WTC11 (cell line): ENCODE measurements at regions not wholly inside any gene's neighbourhood (a gene's known extent, or its start where the extent isn't known, plus 50 kb on each side); places are given as distances from the start of the nearest gene placed in this dataset.

Experiments
- ATAC-seq: fragments of 200-7000 bp; cut with Tn5 transposase; 2 replicates; pipeline ENCODE4 v1.10.0; 2021; ENCODE audit warnings: mild to moderate bottlenecking, moderate library complexity
- CTCF ChIA-PET: fragments of 300-600 bp; sonication (Branson Sonifier 250); formaldehyde crosslinking; loops from one replicate; lab custom pipeline; 2021; ENCODE audit warnings: antibody characterized with exemption; lab: Charles Lee
- POLR2A ChIA-PET: fragments of 350-600 bp; sonication (Branson Sonifier 250); formaldehyde crosslinking; loops from one replicate; lab custom pipeline; 2021; ENCODE audit warnings: antibody characterized with exemption; lab: Charles Lee
- DNase-seq: peaks from one replicate; pipeline ENCODE4 v3.0.0; 2021; ENCODE audit warnings: low spot score
- H3K27ac Mint-ChIP-seq: 2 replicates; pipeline ENCODE4 v1.8.0; 2021; ENCODE audit warnings: mixed read lengths
- H3K27me3 Mint-ChIP-seq: 2 replicates; pipeline ENCODE4 v1.8.0; 2021; ENCODE audit warnings: low read depth, mild to moderate bottlenecking, moderate library complexity, mixed read lengths
- H3K36me3 Mint-ChIP-seq: 2 replicates; pipeline ENCODE4 v1.8.0; 2021; ENCODE audit warnings: mixed read lengths
- H3K4me1 Mint-ChIP-seq: 2 replicates; pipeline ENCODE4 v1.8.0; 2022; ENCODE audit warnings: mixed read lengths
- H3K4me3 Mint-ChIP-seq: 2 replicates; pipeline ENCODE4 v1.8.0; 2021; ENCODE audit warnings: mild to moderate bottlenecking, moderate library complexity, mixed read lengths
- H3K9me3 Mint-ChIP-seq: 2 replicates; pipeline ENCODE4 v1.8.0; 2021; ENCODE audit warnings: mixed read lengths
- CBFB ChIP-seq: sonication (generic); formaldehyde crosslinking; IDR thresholded peaks from 2 replicates; pipeline ENCODE4 v1.8.1; 2022; ENCODE audit warnings: mild to moderate bottlenecking, low read depth, missing genetic modification reagents
- CREM ChIP-seq: sonication (generic); formaldehyde crosslinking; IDR thresholded peaks from 2 replicates; pipeline ENCODE4 v1.8.1; 2022; ENCODE audit warnings: mild to moderate bottlenecking, missing genetic modification reagents, moderate library complexity
- GABPB1 ChIP-seq: sonication (generic); formaldehyde crosslinking; IDR thresholded peaks from 2 replicates; pipeline ENCODE4 v1.8.1; 2023; ENCODE audit warnings: mild to moderate bottlenecking, missing genetic modification reagents
- GRHL2 ChIP-seq: fragments of 250-450 bp; sonication (Bioruptor Pico); IDR thresholded peaks from 2 replicates; pipeline ENCODE4 v1.8.0; 2022; ENCODE audit warnings: mild to moderate bottlenecking, moderate library complexity; ENCODE audit not compliant: insufficient replicate concordance, severe bottlenecking
- MXD4 ChIP-seq: fragments of 250-450 bp; sonication (Bioruptor Pico); IDR thresholded peaks from 2 replicates; pipeline ENCODE4 v1.8.0; 2021; ENCODE audit warnings: mild to moderate bottlenecking, moderate library complexity, borderline replicate concordance
- NFE2L1 ChIP-seq: sonication (generic); formaldehyde crosslinking; IDR thresholded peaks from 2 replicates; pipeline ENCODE4 v1.8.1; 2023; ENCODE audit warnings: missing genetic modification reagents
- SP1 ChIP-seq: sonication (generic); formaldehyde crosslinking; conservative IDR thresholded peaks from 2 replicates; pipeline ENCODE4 v1.8.1; 2022; ENCODE audit warnings: missing genetic modification reagents
- TCF7 ChIP-seq: sonication (generic); formaldehyde crosslinking; IDR thresholded peaks from 2 replicates; pipeline ENCODE4 v1.8.0; 2022; ENCODE audit warnings: mild to moderate bottlenecking, low read depth, missing genetic modification reagents, moderate library complexity
- ZNF232 ChIP-seq: sonication (generic); formaldehyde crosslinking; IDR thresholded peaks from 2 replicates; pipeline ENCODE4 v1.8.0; 2022; ENCODE audit warnings: mild to moderate bottlenecking, missing genetic modification reagents
- ZNF263 ChIP-seq: sonication (generic); formaldehyde crosslinking; IDR thresholded peaks from 2 replicates; pipeline ENCODE4 v1.8.1; 2022; ENCODE audit warnings: low read depth, mild to moderate bottlenecking, moderate library complexity, missing genetic modification reagents
- ZNF396 ChIP-seq: fragments of 250-450 bp; sonication (Bioruptor Pico); IDR thresholded peaks from 2 replicates; pipeline ENCODE4 v1.8.0; 2021; ENCODE audit warnings: mild to moderate bottlenecking, moderate library complexity, borderline replicate concordance
- TF ChIP-seq, protein P1 (sequence below): fragments of 250-450 bp; sonication (Bioruptor Pico); IDR thresholded peaks from 2 replicates; pipeline ENCODE4 v1.8.0; 2021; ENCODE audit warnings: mild to moderate bottlenecking
- TF ChIP-seq, protein P2 (sequence below): sonication (generic); formaldehyde crosslinking; IDR thresholded peaks from 2 replicates; pipeline ENCODE4 v1.8.1; 2023; ENCODE audit warnings: mild to moderate bottlenecking, missing genetic modification reagents
- TF ChIP-seq, protein P3 (sequence below): fragments of 250-450 bp; sonication (Bioruptor Pico); IDR thresholded peaks from 2 replicates; pipeline ENCODE4 v1.9.0; 2021; ENCODE audit warnings: mild to moderate bottlenecking, borderline replicate concordance
- TF ChIP-seq, protein P4 (sequence below): sonication (generic); formaldehyde crosslinking; IDR thresholded peaks from 2 replicates; pipeline ENCODE4 v1.8.0; 2023; ENCODE audit warnings: mild to moderate bottlenecking, missing genetic modification reagents
- TF ChIP-seq, protein P5 (sequence below): sonication (generic); formaldehyde crosslinking; conservative IDR thresholded peaks from 2 replicates; pipeline ENCODE4 v1.8.1; 2023; ENCODE audit warnings: mild to moderate bottlenecking, low read depth, missing genetic modification reagents, moderate library complexity
- TF ChIP-seq, protein P6 (sequence below): sonication (generic); formaldehyde crosslinking; IDR thresholded peaks from 2 replicates; pipeline ENCODE4 v1.8.1; 2023; ENCODE audit warnings: mild to moderate bottlenecking, missing genetic modification reagents, moderate library complexity
- TF ChIP-seq, protein P7 (sequence below): sonication (generic); formaldehyde crosslinking; IDR thresholded peaks from 2 replicates; pipeline ENCODE4 v1.8.1; 2022; ENCODE audit warnings: mild to moderate bottlenecking, missing genetic modification reagents, moderate library complexity, borderline replicate concordance

DNA sequence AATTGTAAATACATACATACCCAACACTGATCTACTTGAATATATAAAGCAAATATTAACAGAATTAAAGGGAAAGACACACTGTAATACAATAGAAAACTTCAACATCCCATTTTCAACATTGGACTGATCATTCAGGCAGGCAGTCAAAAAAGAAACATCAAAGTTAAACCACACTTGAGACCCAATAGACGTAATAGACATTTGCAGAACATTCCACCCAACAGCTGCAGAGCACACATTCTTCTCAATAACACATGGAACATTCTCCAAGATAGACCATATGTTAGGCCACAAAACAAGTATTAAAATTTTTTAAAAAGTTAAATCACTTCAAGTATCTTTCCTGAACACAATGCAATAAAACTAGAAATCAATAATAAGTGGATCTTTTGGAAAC is 698.2 kb downstream of the COL12A1 start:
- H3K36me3 Mint-ChIP-seq, result peaks cover 12% of the 10 kb centered on the region
- peaks cover 4% of the 10 kb centered on the region; the same call in 1 of the 2 replicates for H3K27me3 Mint-ChIP-seq
- ChIA-PET POLR2A (no interaction called here), CTCF (no interaction called here)
- no peaks in the 10 kb centered on the region for H3K4me1 Mint-ChIP-seq
- DNase-seq (no peak), ATAC-seq (no peak)
- no peak overlapping the region for H3K27ac Mint-ChIP-seq
- peaks cover 60% of the 10 kb centered on the region for H3K9me3 Mint-ChIP-seq
- no peak overlapping the region for H3K4me3 Mint-ChIP-seq
- TF ChIP-seq, protein P1, sequence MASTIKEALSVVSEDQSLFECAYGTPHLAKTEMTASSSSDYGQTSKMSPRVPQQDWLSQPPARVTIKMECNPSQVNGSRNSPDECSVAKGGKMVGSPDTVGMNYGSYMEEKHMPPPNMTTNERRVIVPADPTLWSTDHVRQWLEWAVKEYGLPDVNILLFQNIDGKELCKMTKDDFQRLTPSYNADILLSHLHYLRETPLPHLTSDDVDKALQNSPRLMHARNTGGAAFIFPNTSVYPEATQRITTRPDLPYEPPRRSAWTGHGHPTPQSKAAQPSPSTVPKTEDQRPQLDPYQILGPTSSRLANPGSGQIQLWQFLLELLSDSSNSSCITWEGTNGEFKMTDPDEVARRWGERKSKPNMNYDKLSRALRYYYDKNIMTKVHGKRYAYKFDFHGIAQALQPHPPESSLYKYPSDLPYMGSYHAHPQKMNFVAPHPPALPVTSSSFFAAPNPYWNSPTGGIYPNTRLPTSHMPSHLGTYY (CRISPR knock-in tag), result no peak
- TF ChIP-seq, protein P2, sequence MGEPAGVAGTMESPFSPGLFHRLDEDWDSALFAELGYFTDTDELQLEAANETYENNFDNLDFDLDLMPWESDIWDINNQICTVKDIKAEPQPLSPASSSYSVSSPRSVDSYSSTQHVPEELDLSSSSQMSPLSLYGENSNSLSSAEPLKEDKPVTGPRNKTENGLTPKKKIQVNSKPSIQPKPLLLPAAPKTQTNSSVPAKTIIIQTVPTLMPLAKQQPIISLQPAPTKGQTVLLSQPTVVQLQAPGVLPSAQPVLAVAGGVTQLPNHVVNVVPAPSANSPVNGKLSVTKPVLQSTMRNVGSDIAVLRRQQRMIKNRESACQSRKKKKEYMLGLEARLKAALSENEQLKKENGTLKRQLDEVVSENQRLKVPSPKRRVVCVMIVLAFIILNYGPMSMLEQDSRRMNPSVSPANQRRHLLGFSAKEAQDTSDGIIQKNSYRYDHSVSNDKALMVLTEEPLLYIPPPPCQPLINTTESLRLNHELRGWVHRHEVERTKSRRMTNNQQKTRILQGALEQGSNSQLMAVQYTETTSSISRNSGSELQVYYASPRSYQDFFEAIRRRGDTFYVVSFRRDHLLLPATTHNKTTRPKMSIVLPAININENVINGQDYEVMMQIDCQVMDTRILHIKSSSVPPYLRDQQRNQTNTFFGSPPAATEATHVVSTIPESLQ (CRISPR knock-in tag), result no peak
- TF ChIP-seq MXD4 (CRISPR knock-in tag) (no peak), SP1 (CRISPR knock-in tag) (no peak), NFE2L1 (CRISPR knock-in tag) (no peak), CBFB (CRISPR knock-in tag) (no peak), TCF7 (CRISPR knock-in tag) (no peak), GABPB1 (no peak)
- TF ChIP-seq, protein P3, sequence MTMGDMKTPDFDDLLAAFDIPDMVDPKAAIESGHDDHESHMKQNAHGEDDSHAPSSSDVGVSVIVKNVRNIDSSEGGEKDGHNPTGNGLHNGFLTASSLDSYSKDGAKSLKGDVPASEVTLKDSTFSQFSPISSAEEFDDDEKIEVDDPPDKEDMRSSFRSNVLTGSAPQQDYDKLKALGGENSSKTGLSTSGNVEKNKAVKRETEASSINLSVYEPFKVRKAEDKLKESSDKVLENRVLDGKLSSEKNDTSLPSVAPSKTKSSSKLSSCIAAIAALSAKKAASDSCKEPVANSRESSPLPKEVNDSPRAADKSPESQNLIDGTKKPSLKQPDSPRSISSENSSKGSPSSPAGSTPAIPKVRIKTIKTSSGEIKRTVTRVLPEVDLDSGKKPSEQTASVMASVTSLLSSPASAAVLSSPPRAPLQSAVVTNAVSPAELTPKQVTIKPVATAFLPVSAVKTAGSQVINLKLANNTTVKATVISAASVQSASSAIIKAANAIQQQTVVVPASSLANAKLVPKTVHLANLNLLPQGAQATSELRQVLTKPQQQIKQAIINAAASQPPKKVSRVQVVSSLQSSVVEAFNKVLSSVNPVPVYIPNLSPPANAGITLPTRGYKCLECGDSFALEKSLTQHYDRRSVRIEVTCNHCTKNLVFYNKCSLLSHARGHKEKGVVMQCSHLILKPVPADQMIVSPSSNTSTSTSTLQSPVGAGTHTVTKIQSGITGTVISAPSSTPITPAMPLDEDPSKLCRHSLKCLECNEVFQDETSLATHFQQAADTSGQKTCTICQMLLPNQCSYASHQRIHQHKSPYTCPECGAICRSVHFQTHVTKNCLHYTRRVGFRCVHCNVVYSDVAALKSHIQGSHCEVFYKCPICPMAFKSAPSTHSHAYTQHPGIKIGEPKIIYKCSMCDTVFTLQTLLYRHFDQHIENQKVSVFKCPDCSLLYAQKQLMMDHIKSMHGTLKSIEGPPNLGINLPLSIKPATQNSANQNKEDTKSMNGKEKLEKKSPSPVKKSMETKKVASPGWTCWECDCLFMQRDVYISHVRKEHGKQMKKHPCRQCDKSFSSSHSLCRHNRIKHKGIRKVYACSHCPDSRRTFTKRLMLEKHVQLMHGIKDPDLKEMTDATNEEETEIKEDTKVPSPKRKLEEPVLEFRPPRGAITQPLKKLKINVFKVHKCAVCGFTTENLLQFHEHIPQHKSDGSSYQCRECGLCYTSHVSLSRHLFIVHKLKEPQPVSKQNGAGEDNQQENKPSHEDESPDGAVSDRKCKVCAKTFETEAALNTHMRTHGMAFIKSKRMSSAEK, result no peak

DNA sequence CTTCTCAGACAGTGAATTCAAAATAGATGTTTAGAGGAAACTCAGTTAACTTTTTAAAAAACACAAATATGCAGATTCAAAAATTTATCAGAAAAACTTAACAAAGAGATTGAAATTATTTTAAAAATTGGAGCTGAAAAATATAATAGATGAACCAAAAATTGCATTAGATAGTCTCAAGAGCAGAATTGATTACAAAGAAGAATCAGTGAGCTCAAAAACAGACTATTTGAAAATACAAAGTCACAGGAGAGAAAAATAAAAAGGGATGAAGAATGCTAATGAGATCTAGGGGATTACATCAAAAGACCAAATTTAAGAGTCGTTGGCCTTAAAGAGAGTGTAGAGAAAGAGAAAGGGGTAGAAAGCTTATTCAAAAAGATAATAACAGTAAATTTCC is 700.5 kb downstream of the COL12A1 start:
- H3K27ac Mint-ChIP-seq, result no peak overlapping the region
- POLR2A ChIA-PET, result no interaction called here
- TF ChIP-seq ZNF232 (CRISPR knock-in tag), result no peak
- TF ChIP-seq, protein P4, sequence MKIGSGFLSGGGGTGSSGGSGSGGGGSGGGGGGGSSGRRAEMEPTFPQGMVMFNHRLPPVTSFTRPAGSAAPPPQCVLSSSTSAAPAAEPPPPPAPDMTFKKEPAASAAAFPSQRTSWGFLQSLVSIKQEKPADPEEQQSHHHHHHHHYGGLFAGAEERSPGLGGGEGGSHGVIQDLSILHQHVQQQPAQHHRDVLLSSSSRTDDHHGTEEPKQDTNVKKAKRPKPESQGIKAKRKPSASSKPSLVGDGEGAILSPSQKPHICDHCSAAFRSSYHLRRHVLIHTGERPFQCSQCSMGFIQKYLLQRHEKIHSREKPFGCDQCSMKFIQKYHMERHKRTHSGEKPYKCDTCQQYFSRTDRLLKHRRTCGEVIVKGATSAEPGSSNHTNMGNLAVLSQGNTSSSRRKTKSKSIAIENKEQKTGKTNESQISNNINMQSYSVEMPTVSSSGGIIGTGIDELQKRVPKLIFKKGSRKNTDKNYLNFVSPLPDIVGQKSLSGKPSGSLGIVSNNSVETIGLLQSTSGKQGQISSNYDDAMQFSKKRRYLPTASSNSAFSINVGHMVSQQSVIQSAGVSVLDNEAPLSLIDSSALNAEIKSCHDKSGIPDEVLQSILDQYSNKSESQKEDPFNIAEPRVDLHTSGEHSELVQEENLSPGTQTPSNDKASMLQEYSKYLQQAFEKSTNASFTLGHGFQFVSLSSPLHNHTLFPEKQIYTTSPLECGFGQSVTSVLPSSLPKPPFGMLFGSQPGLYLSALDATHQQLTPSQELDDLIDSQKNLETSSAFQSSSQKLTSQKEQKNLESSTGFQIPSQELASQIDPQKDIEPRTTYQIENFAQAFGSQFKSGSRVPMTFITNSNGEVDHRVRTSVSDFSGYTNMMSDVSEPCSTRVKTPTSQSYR (CRISPR knock-in tag), result no peak
- TF ChIP-seq GRHL2, result no peak
- TF ChIP-seq ZNF396, result no peak
- TF ChIP-seq, protein P5, sequence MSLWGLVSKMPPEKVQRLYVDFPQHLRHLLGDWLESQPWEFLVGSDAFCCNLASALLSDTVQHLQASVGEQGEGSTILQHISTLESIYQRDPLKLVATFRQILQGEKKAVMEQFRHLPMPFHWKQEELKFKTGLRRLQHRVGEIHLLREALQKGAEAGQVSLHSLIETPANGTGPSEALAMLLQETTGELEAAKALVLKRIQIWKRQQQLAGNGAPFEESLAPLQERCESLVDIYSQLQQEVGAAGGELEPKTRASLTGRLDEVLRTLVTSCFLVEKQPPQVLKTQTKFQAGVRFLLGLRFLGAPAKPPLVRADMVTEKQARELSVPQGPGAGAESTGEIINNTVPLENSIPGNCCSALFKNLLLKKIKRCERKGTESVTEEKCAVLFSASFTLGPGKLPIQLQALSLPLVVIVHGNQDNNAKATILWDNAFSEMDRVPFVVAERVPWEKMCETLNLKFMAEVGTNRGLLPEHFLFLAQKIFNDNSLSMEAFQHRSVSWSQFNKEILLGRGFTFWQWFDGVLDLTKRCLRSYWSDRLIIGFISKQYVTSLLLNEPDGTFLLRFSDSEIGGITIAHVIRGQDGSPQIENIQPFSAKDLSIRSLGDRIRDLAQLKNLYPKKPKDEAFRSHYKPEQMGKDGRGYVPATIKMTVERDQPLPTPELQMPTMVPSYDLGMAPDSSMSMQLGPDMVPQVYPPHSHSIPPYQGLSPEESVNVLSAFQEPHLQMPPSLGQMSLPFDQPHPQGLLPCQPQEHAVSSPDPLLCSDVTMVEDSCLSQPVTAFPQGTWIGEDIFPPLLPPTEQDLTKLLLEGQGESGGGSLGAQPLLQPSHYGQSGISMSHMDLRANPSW (CRISPR knock-in tag), result no peak
- TF ChIP-seq, protein P6, sequence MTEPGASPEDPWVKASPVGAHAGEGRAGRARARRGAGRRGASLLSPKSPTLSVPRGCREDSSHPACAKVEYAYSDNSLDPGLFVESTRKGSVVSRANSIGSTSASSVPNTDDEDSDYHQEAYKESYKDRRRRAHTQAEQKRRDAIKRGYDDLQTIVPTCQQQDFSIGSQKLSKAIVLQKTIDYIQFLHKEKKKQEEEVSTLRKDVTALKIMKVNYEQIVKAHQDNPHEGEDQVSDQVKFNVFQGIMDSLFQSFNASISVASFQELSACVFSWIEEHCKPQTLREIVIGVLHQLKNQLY (CRISPR knock-in tag), result no peak
- no peak for TF ChIP-seq CREM (CRISPR knock-in tag)
- TF ChIP-seq, protein P7, sequence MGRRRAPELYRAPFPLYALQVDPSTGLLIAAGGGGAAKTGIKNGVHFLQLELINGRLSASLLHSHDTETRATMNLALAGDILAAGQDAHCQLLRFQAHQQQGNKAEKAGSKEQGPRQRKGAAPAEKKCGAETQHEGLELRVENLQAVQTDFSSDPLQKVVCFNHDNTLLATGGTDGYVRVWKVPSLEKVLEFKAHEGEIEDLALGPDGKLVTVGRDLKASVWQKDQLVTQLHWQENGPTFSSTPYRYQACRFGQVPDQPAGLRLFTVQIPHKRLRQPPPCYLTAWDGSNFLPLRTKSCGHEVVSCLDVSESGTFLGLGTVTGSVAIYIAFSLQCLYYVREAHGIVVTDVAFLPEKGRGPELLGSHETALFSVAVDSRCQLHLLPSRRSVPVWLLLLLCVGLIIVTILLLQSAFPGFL, result no peak
- no peak for TF ChIP-seq ZNF263

More for the DNA sequence above, 700.5 kb downstream of the COL12A1 start:
- Mint-ChIP-seq H3K36me3 (peaks cover 7% of the 10 kb centered on the region), H3K27me3 (peaks cover 4% of the 10 kb centered on the region; the same call in 1 of the 2 replicates), H3K4me1 (no peaks in the 10 kb centered on the region), H3K9me3 (peaks cover 54% of the 10 kb centered on the region), H3K4me3 (no peak overlapping the region)
- DNase-seq (no peak), ATAC-seq (no peak)
- CTCF ChIA-PET, result no interaction called here
